GM06990 (cell line): ENCODE measurements at regions not wholly inside any gene's neighbourhood (a gene's known extent, or its start where the extent isn't known, plus 50 kb on each side); places are given as distances from the start of the nearest gene placed in this dataset.

Source experiments
- DNase-seq: peaks from one replicate; pipeline ENCODE4 v3.0.0-alpha.2; 2011; ENCODE audit not compliant: insufficient read length; ENCODE audit errors: extremely low read depth
- H3K27me3 ChIP-seq: replicated peaks from 2 replicates; pipeline ENCODE4 v1.6.0; 2011; ENCODE audit warnings: low read length; ENCODE audit not compliant: control insufficient read depth, insufficient read depth
- H3K36me3 ChIP-seq: 2 replicates; pipeline ENCODE4 v1.5.1; 2011; ENCODE audit warnings: low read length; ENCODE audit not compliant: control insufficient read depth, insufficient read depth
- H3K4me3 ChIP-seq: replicated peaks from 2 replicates; pipeline ENCODE4 v1.5.1; 2011; ENCODE audit warnings: low read depth, mild to moderate bottlenecking, control low read depth, low read length
- TF ChIP-seq, protein P1 (sequence below): IDR thresholded peaks from 2 replicates; pipeline ENCODE4 v1.5.1; 2011; ENCODE audit warnings: low read length, control low read depth, mild to moderate bottlenecking, inconsistent platforms; ENCODE audit not compliant: insufficient read depth, poor library complexity, severe bottlenecking

DNA sequence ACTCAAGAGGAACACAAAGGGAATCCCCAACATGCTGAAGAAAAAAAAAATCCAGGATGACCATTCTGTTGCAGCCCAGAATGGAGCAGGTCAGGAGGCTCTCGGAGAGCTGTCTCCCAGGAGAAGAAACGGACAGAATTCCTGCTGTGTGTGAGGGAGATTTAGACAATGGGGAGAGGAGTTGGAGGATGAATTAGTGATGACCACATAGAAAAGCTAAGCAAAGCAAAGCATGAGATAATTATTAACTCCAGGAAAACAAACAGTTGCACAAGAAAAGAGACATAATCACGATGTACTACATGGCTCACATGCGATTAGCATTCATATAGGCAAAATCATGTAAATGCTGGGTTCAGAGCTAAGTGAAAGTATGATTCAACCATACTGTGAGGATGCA is 61.1 kb upstream of the SMYD2 start:
- Histone ChIP-seq H3K27me3 (no peaks in the 10 kb centered on the region), H3K4me3 (no peak overlapping the region), H3K36me3 (no peaks in the 10 kb centered on the region)
- TF ChIP-seq, protein P1, sequence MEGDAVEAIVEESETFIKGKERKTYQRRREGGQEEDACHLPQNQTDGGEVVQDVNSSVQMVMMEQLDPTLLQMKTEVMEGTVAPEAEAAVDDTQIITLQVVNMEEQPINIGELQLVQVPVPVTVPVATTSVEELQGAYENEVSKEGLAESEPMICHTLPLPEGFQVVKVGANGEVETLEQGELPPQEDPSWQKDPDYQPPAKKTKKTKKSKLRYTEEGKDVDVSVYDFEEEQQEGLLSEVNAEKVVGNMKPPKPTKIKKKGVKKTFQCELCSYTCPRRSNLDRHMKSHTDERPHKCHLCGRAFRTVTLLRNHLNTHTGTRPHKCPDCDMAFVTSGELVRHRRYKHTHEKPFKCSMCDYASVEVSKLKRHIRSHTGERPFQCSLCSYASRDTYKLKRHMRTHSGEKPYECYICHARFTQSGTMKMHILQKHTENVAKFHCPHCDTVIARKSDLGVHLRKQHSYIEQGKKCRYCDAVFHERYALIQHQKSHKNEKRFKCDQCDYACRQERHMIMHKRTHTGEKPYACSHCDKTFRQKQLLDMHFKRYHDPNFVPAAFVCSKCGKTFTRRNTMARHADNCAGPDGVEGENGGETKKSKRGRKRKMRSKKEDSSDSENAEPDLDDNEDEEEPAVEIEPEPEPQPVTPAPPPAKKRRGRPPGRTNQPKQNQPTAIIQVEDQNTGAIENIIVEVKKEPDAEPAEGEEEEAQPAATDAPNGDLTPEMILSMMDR: no peak
- no peak for DNase-seq

DNA sequence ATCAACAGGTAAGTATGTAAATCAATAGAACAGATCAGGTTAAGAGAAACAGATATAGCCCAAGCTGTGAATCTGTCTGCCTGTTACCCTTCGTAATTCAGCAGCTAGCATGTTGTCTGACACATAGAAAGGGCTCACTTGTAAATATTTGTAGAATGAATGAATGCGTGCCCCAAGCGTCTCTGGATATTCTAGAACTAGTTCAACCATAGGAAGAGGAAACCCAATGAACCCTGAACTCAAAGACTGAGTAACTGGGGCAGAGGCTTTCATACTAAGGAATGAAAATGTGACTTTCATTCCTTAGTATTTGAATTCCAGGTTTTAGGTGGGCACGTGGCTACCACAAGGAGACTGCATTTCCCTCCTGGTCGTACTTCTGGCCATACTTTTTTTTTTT is 60.1 kb upstream of the SMYD2 start:
- Histone ChIP-seq H3K36me3 (no peaks in the 10 kb centered on the region), H3K4me3 (no peak overlapping the region), H3K27me3 (no peaks in the 10 kb centered on the region)
- TF ChIP-seq, protein P1: no peak
- no peak for DNase-seq

DNA sequence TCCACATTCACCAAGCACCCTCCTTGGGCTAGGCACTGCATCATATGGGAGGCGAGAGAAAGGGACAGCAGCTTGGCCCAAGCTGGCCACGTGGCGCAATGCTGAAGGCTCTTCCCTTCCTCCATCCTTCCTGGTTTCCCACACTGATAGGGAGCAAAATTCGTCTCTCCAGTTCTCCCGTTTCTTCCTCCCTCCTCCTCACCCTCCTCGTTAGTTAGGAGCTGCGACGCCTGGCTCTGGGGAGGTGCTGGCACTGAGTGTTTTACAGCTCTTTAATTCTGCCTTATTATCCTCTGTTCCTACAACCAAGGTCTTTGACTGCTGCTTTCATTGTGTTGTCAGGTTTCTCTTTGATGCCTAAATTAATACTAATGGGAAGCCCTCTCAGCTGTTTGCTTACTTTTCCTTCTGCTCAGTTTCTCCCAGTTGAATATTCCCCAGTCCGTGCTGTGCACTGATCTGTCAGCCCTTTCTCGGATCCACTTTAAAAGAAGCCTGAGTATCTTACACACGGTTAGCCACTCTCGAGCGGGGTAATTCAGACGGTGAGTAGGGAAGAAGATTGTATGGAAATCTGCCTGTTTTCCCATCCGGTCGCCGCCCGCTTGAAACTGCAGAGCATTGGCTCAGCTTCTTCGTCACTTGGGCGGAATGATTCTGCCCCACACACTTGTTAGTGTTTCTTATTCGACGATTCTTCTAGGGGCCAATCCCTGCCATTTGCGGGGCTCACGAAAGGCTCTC is 56.2 kb upstream of the SMYD2 start:
- Histone ChIP-seq H3K27me3 (no peaks in the 10 kb centered on the region), H3K4me3 (no peak overlapping the region), H3K36me3 (no peaks in the 10 kb centered on the region)
- TF ChIP-seq, protein P1: no peak
- no peak for DNase-seq

DNA sequence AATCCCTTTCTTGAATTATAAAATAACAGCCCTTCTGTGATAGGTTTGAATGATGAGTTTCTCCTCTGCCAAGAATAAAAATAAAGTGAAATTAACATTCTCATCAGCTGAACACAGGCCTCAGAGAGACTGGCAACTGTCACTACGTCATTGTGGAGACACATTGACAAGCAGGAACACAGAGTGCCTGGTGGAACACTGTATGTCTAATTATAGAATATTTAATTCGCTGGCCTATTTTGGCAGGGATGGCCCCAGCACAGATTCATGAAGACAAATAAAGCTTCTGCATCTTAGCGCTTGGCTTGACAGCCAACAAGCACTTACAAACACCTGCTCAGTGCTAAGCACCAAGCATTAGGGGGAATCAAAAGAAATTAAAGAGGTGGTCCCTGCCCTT is 52.0 kb upstream of the SMYD2 start:
- TF ChIP-seq, protein P1: no peak
- no peaks in the 10 kb centered on the region; the same call in none of the 2 replicates for H3K27me3 ChIP-seq
- no peak for DNase-seq
- no peaks in the 10 kb centered on the region for H3K36me3 ChIP-seq
- no peak overlapping the region for H3K4me3 ChIP-seq

DNA sequence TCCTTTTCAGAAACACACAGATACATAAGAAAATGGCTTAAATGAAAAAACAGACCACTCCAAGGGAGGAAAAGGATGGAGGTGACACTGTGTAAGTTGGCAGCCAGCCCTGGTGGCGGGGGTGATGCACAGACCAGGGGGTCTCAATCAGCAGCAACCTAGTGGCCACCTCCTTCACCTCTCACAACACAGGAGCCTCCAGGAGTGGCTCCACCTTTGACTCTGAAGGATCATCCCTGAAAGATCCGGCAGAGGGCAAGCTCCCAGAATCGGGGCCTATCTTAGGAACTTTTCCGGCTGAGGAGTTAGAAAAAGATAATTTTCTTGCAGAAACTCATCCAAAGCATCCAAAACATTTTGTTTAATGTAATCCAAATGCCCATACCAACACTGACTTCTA is 51.2 kb upstream of the SMYD2 start:
- DNase-seq: no peak
- Histone ChIP-seq H3K36me3 (no peaks in the 10 kb centered on the region), H3K4me3 (no peak overlapping the region), H3K27me3 (no peaks in the 10 kb centered on the region; the same call in none of the 2 replicates)
- TF ChIP-seq, protein P1: no peak
